ENCODE measurements at regions not wholly inside any gene's neighbourhood (a gene's known extent, or its start where the extent isn't known, plus 50 kb on each side); places are given as distances from the start of the nearest gene placed in this dataset.

- no peak overlapping the region for H3K14ac ChIP-seq (ENCODE audit: insufficient read length)
- no peak overlapping the region for H2AFZ ChIP-seq (ENCODE audit: low read length)
- TF ChIP-seq JUN (IDR thresholded peaks at IDR 0.05; ENCODE audit: low read depth, low read length) (no peak), SP1 (IDR thresholded peaks at IDR 0.05; ENCODE audit: low read depth, low read length) (no peak), EGR1 (IDR thresholded peaks at IDR 0.05; ENCODE audit: borderline replicate concordance, low read depth, low read length) (no peak), RBBP5 (IDR thresholded peaks at IDR 0.05; ENCODE audit: borderline replicate concordance, low read depth, low read length) (no peak), BRCA1 (IDR thresholded peaks at IDR 0.05; ENCODE audit: low read depth, low read length) (no peak), SIX5 (IDR thresholded peaks at IDR 0.05; ENCODE audit: low read depth, low read length) (no peak), SP2 (IDR thresholded peaks at IDR 0.05; ENCODE audit: low read length) (no peak), POLR2A (IDR thresholded peaks at IDR 0.05; ENCODE audit: control extremely low read depth in 1 of 2, low read depth in 2 of 2, low read length in 2 of 2) (no peak), JUND (IDR thresholded peaks at IDR 0.05; ENCODE audit: low read length) (no peak), MAFK (IDR thresholded peaks at IDR 0.05; ENCODE audit: low read depth, low read length) (no peak), RNF2 (IDR thresholded peaks at IDR 0.05; ENCODE audit: borderline replicate concordance, low read depth, low read length, missing control alignments, poor library complexity, severe bottlenecking) (no peak), SAP30 (IDR thresholded peaks at IDR 0.05; ENCODE audit: insufficient read depth, insufficient replicate concordance, low read length) (no peak), CEBPB (IDR thresholded peaks at IDR 0.05; ENCODE audit: low read depth, low read length) (no peak)
- H4K8ac ChIP-seq (ENCODE audit: extremely low read depth, insufficient read depth, low read length): no peak overlapping the region
- H3K18ac ChIP-seq (ENCODE audit: extremely low read depth, low read length): no peak overlapping the region
- no peaks in the 10 kb centered on the region for H3K79me2 ChIP-seq (ENCODE audit: control insufficient read depth in 1 of 2, insufficient read depth in 2 of 2, low read length in 2 of 2)
- H3K9ac ChIP-seq (replicated peaks in 1 of 4; ENCODE audit: extremely low read depth in 1 of 4, low read depth in 3 of 4, low read length in 3 of 4): no peak overlapping the region
- no peaks in the 10 kb centered on the region for H3K36me3 ChIP-seq (ENCODE audit: control insufficient read depth in 2 of 4, insufficient read depth in 4 of 4, low read length in 3 of 4)
- no peak overlapping the region for H3K56ac ChIP-seq (replicated peaks; ENCODE audit: insufficient read length, low read depth, low read length)
- ChIA-PET POLR2A (ENCODE audit: partially characterized antibody) (no interaction called here), CTCF (ENCODE audit: partially characterized antibody) (no interaction called here)
- H2BK12ac ChIP-seq (ENCODE audit: low read depth, low read length): no peak overlapping the region
- H2AK5ac ChIP-seq (ENCODE audit: low read depth, low read length): no peak overlapping the region
- no peak overlapping the region for H3K4ac ChIP-seq (replicated peaks; ENCODE audit: insufficient read length, low read depth, low read length)
- H3K4me3 ChIP-seq (ENCODE audit: extremely low read depth in 1 of 4, insufficient read depth in 2 of 4, low read depth in 3 of 4, low read length in 4 of 4): no peak overlapping the region
- no peak overlapping the region for H3K4me2 ChIP-seq (ENCODE audit: insufficient read depth in 1 of 2, low read depth in 2 of 2, low read length in 2 of 2)
- no peak overlapping the region for H2BK15ac ChIP-seq (ENCODE audit: low read length)
- no peak overlapping the region for H3K27ac ChIP-seq (ENCODE audit: low read depth, low read length)
- FAIRE-seq: no peak
- no peak overlapping the region for H4K5ac ChIP-seq (ENCODE audit: insufficient read length, low read depth, low read length)
- no peak overlapping the region for H3K23ac ChIP-seq (ENCODE audit: insufficient read length)
- H2BK120ac ChIP-seq (replicated peaks; ENCODE audit: low read depth, low read length): no peak overlapping the region
- H2BK20ac ChIP-seq (ENCODE audit: low read length): no peak overlapping the region
- H3K9me3 ChIP-seq (ENCODE audit: insufficient read depth in 2 of 2, low read depth in 1 of 2, low read length in 1 of 2): no peaks in the 10 kb centered on the region
- no peak for DNase-seq (ENCODE audit: low read depth in 1 of 2, low spot score in 2 of 2)
- 90% methylated on average over 3 of the region's 3 CpGs; no CpG with 5 or more reads in 1 of the 2 experiments for WGBS, 2 experiments (ENCODE audit: extremely low coverage in 1 of 2, insufficient coverage in 1 of 2, insufficient read length in 1 of 2, insufficient replicate concordance in 2 of 2, low coverage in 1 of 2, low lambda C conversion rate in 2 of 2, missing lambda C conversion rate in 1 of 2)
- H4K20me1 ChIP-seq (replicated peaks in 1 of 2; ENCODE audit: control insufficient read depth in 1 of 2, insufficient read depth in 2 of 2, low read length in 2 of 2): no peaks in the 10 kb centered on the region
- no peaks in the 10 kb centered on the region for H3K23me2 ChIP-seq (ENCODE audit: low read depth, low read length)
- H4K91ac ChIP-seq (replicated peaks; ENCODE audit: insufficient read length, low read length): no peak overlapping the region
- no peak overlapping the region for H2BK5ac ChIP-seq (ENCODE audit: low read depth, low read length)
- no peaks in the 10 kb centered on the region for H3K4me1 ChIP-seq (replicated peaks in 1 of 4; ENCODE audit: control insufficient read depth in 3 of 4, insufficient read depth in 4 of 4, low read length in 3 of 4)
- no peaks in the 10 kb centered on the region for H3K79me1 ChIP-seq (ENCODE audit: low read depth, low read length)
- H3K27me3 ChIP-seq (replicated peaks in 1 of 4; ENCODE audit: control insufficient read depth in 3 of 4, extremely low read depth in 1 of 4, insufficient read depth in 3 of 4, low read length in 3 of 4): no peaks in the 10 kb centered on the region
Observed at GRCh38 chr4:154125340-154125739, 336.5 kb upstream of the SFRP2 start.

All from H1 (cell line).